ENCODE measurements at regions not wholly inside any gene's neighbourhood (a gene's known extent, or its start where the extent isn't known, plus 50 kb on each side); places are given as distances from the start of the nearest gene placed in this dataset.
"Not testable (repeated sequence)": the region's sequence is repeated elsewhere in the genome, so short reads cannot be mapped to it uniquely, and the experiment has no call there.

- no peak for DNase-seq
Observed at GRCh38 chr10:26355241-26355640, 82.9 kb upstream of the APBB1IP start.

- no peak for DNase-seq
Observed at GRCh38 chr10:26357203-26357602, 80.9 kb upstream of the APBB1IP start.

- no peak for DNase-seq
Observed at GRCh38 chr10:26358071-26358470, 80.1 kb upstream of the APBB1IP start.

GRCh38 chr10:26359670-26360069 lies 78.5 kb upstream of the APBB1IP start:
- no peak for DNase-seq

GRCh38 chr10:26361351-26361750 lies 76.8 kb upstream of the APBB1IP start:
- DNase-seq, result no peak

GRCh38 chr10:26361971-26362370 lies 76.2 kb upstream of the APBB1IP start:
- DNase-seq, result no peak

- DNase-seq, result no peak
Observed at GRCh38 chr10:26365681-26366358, 72.3 kb upstream of the APBB1IP start.

GRCh38 chr10:26367035-26367434 lies 71.1 kb upstream of the APBB1IP start:
- DNase-seq, result not testable (repeated sequence)

GRCh38 chr10:26367771-26368170 lies 70.4 kb upstream of the APBB1IP start:
- DNase-seq, result peak; percentile 59

GRCh38 chr10:26368463-26368862 lies 69.7 kb upstream of the APBB1IP start:
- DNase-seq, result no peak

- no peak for DNase-seq
Observed at GRCh38 chr10:26372513-26373354, 65.4 kb upstream of the APBB1IP start.

- DNase-seq, result no peak
Observed at GRCh38 chr10:26374426-26374825, 63.7 kb upstream of the APBB1IP start.

GRCh38 chr10:26377224-26377810 lies 60.8 kb upstream of the APBB1IP start:
- DNase-seq, result not testable (repeated sequence)

GRCh38 chr10:26378861-26379294 lies 59.3 kb upstream of the APBB1IP start:
- no peak for DNase-seq

GRCh38 chr10:26380815-26381214 lies 57.3 kb upstream of the APBB1IP start:
- DNase-seq, result no peak

- DNase-seq, result no peak
Observed at GRCh38 chr10:26381986-26382385, 56.2 kb upstream of the APBB1IP start.

- DNase-seq, result no peak
Observed at GRCh38 chr10:26384600-26384999, 53.5 kb upstream of the APBB1IP start.

- DNase-seq, result no peak
Observed at GRCh38 chr10:26385443-26385842, 52.7 kb upstream of the APBB1IP start.

- no peak for DNase-seq
Observed at GRCh38 chr10:26386781-26387180, 51.4 kb upstream of the APBB1IP start.

Measured in T1000 (cell line).